ENCODE measurements at regions not wholly inside any gene's neighbourhood (a gene's known extent, or its start where the extent isn't known, plus 50 kb on each side); places are given as distances from the start of the nearest gene placed in this dataset.

DNA sequence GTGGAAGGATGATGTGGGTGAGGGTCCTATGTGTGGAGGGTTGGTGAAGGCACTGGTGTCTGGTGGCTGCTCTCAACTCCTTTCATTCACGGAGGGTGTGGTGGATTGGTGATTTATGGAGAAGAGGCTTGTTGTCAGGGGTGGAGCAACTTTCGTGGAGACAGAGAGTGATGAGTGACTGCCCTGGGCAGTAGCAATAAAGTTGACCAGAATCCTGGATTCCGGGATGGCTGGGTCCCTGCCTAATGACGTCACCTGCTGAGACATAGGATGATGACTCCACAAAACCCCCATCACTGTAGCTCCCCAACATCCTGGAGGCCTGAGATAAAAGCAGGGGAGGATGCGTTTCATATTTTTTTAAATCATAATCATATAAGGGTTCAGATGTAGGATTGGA, 193.0 kb downstream of the ACKR3 start:
- TF ChIP-seq POLR2A (IDR thresholded peaks at IDR 0.05; ENCODE audit: control extremely low read depth in 1 of 2, low read depth in 2 of 2, low read length in 2 of 2) (no peak), MAX (IDR thresholded peaks at IDR 0.05) (no peak), TAF1 (IDR thresholded peaks at IDR 0.05; ENCODE audit: low read depth, low read length) (no peak), TEAD4 (IDR thresholded peaks at IDR 0.05; ENCODE audit: low read depth, low read length) (no peak), SIX5 (IDR thresholded peaks at IDR 0.05; ENCODE audit: low read depth, low read length) (no peak), GTF2F1 (IDR thresholded peaks at IDR 0.05; ENCODE audit: borderline replicate concordance, low read depth, low read length) (no peak), RAD21 (IDR thresholded peaks at IDR 0.05 in 1 of 2, conservative IDR thresholded peaks at IDR 0.05 in 1 of 2; ENCODE audit: low read depth in 2 of 2, low read length in 2 of 2) (no peak), CBX8 (IDR thresholded peaks at IDR 0.05; ENCODE audit: borderline replicate concordance, low read depth, low read length) (no peak), CHD2 (IDR thresholded peaks at IDR 0.05; ENCODE audit: low read length) (no peak), CEBPB (IDR thresholded peaks at IDR 0.05; ENCODE audit: low read depth, low read length) (no peak), BCL11A (IDR thresholded peaks at IDR 0.05; ENCODE audit: low read depth in 2 of 2, low read length in 2 of 2) (no peak)
- TF ChIP-seq, protein P1, sequence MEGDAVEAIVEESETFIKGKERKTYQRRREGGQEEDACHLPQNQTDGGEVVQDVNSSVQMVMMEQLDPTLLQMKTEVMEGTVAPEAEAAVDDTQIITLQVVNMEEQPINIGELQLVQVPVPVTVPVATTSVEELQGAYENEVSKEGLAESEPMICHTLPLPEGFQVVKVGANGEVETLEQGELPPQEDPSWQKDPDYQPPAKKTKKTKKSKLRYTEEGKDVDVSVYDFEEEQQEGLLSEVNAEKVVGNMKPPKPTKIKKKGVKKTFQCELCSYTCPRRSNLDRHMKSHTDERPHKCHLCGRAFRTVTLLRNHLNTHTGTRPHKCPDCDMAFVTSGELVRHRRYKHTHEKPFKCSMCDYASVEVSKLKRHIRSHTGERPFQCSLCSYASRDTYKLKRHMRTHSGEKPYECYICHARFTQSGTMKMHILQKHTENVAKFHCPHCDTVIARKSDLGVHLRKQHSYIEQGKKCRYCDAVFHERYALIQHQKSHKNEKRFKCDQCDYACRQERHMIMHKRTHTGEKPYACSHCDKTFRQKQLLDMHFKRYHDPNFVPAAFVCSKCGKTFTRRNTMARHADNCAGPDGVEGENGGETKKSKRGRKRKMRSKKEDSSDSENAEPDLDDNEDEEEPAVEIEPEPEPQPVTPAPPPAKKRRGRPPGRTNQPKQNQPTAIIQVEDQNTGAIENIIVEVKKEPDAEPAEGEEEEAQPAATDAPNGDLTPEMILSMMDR (IDR thresholded peaks at IDR 0.05; ENCODE audit: control extremely low read depth in 1 of 3, insufficient read depth in 1 of 3, low read depth in 1 of 3, low read length in 3 of 3), result no peak
- TF ChIP-seq, protein P2, sequence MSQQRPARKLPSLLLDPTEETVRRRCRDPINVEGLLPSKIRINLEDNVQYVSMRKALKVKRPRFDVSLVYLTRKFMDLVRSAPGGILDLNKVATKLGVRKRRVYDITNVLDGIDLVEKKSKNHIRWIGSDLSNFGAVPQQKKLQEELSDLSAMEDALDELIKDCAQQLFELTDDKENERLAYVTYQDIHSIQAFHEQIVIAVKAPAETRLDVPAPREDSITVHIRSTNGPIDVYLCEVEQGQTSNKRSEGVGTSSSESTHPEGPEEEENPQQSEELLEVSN (IDR thresholded peaks at IDR 0.05), result no peak

Measured in H1 (cell line).